Adipocyte (in vitro differentiated cells): ENCODE measurements at regions not wholly inside any gene's neighbourhood (a gene's known extent, or its start where the extent isn't known, plus 50 kb on each side); places are given as distances from the start of the nearest gene placed in this dataset.

Experiments used
- DNase-seq: peaks from one replicate; pipeline ENCODE4 v3.0.0-alpha.2; 2015; ENCODE audit warnings: low read depth
- H3K27me3 ChIP-seq: replicated peaks from 2 replicates; pipeline ENCODE4 v1.7.0; 2013; ENCODE audit warnings: mild to moderate bottlenecking, low read length, moderate library complexity; ENCODE audit not compliant: control insufficient read depth, insufficient read depth
- H3K36me3 ChIP-seq: 2 replicates; pipeline ENCODE4 v1.7.0; 2013; ENCODE audit warnings: low read length, mild to moderate bottlenecking, moderate library complexity; ENCODE audit not compliant: control insufficient read depth, insufficient read depth, severe bottlenecking
- H3K4me1 ChIP-seq: 2 replicates; pipeline ENCODE4 v1.7.0; 2013; ENCODE audit warnings: mild to moderate bottlenecking, low read length, moderate library complexity; ENCODE audit not compliant: control insufficient read depth, insufficient read depth
- H3K4me3 ChIP-seq: 2 replicates; pipeline ENCODE4 v1.7.0; 2013; ENCODE audit warnings: mild to moderate bottlenecking, low read length, moderate library complexity
- H3K9ac ChIP-seq: 2 replicates; pipeline ENCODE4 v1.7.0; 2013; ENCODE audit warnings: mild to moderate bottlenecking, low read length, moderate library complexity
- H3K9me3 ChIP-seq: 2 replicates; pipeline ENCODE4 v1.7.0; 2013; ENCODE audit warnings: mild to moderate bottlenecking, low read length, moderate library complexity; ENCODE audit not compliant: control insufficient read depth

DNA sequence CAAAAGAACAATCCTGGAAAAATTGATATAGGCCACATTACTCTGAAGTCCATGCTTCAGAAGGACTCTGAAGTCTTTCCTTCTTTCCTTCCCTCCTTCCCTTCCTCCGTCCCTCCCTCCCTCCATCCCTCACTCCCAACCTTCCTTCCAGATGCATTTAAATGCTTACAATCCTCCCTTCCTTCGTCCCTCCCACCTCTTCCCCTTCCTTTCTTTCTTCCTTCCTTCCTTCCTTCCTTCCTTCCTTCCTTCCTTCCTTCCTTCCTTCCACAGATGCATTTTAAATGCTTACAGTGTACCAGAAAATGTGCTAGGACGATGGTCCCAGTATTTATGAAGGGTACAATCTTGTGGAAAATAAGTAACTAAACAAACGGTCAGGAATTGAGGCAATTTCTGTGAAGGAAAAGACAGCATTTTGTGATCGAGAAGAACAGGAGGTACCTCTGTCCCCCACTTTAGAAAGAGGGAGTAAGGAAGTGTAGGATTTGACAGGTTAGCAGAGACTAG, 181.3 kb upstream of the TUT7 start:
- Histone ChIP-seq H3K4me1 (peaks cover 6% of the 10 kb centered on the region), H3K9ac (no peak overlapping the region), H3K27me3 (no peaks in the 10 kb centered on the region), H3K4me3 (no peak overlapping the region), H3K9me3 (no peaks in the 10 kb centered on the region), H3K36me3 (no peaks in the 10 kb centered on the region)
- no peak for DNase-seq

GRCh38 chr9:86534572-86535258, 180.5 kb upstream of the TUT7 start:
- Histone ChIP-seq H3K9me3 (no peaks in the 10 kb centered on the region), H3K36me3 (no peaks in the 10 kb centered on the region), H3K4me1 (peaks cover 6% of the 10 kb centered on the region), H3K4me3 (no peak overlapping the region), H3K27me3 (no peaks in the 10 kb centered on the region), H3K9ac (peak overlapping the region; percentile 45)
- DNase-seq, result peak; percentile 97

- Histone ChIP-seq H3K27me3 (peaks cover 4% of the 10 kb centered on the region), H3K4me1 (peaks cover 6% of the 10 kb centered on the region), H3K9ac (no peak overlapping the region), H3K4me3 (no peak overlapping the region), H3K9me3 (no peaks in the 10 kb centered on the region), H3K36me3 (no peaks in the 10 kb centered on the region)
- no peak for DNase-seq
Observed at GRCh38 chr9:86531971-86532640, 177.9 kb upstream of the TUT7 start.

GRCh38 chr9:86531273-86531970, 177.2 kb upstream of the TUT7 start:
- Histone ChIP-seq H3K9me3 (no peaks in the 10 kb centered on the region), H3K4me3 (no peak overlapping the region), H3K9ac (no peak overlapping the region), H3K4me1 (peaks cover 6% of the 10 kb centered on the region), H3K27me3 (peaks cover 6% of the 10 kb centered on the region), H3K36me3 (no peaks in the 10 kb centered on the region)
- no peak for DNase-seq

DNA sequence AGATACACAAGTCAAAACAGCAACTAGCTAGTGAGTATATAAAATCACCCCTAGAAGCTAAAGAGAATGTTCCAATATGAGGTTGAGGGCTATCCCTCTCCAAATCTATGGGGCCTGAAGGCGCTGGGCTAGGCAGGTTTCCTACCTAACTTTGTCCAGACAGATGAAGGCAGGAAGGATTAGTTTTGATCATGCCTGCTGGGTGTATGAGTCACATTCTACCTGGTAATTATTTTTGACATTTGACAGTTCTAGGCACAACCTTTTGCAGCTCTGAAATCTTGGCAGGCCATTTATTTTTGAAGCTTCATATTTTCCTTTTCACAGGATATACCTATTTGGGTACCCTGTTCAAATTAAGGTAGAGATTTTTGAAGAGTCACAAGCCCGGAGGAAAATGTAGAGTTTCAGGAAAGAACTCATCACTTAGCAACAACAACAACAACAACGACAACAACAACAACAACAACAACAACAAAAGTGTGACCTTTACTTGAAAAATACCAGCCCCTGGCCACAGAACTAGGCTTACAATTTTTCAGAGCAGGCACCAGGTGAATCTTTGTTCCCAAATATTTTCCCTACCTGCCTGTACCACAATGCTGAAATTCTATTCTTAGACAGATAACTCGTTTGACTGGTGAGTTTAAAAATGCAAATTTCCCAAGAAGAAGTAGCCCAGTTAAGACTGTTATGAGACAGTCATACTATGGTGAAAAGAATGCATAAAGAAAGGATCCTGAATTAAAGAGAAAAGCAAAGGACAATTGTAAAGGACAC, 175.5 kb upstream of the TUT7 start:
- H3K4me3 ChIP-seq, result no peak overlapping the region
- no peaks in the 10 kb centered on the region for H3K9me3 ChIP-seq
- H3K9ac ChIP-seq, result no peak overlapping the region
- H3K36me3 ChIP-seq, result no peaks in the 10 kb centered on the region
- DNase-seq, result no peak
- peaks cover 6% of the 10 kb centered on the region for H3K27me3 ChIP-seq
- H3K4me1 ChIP-seq, result peaks cover 6% of the 10 kb centered on the region

DNA sequence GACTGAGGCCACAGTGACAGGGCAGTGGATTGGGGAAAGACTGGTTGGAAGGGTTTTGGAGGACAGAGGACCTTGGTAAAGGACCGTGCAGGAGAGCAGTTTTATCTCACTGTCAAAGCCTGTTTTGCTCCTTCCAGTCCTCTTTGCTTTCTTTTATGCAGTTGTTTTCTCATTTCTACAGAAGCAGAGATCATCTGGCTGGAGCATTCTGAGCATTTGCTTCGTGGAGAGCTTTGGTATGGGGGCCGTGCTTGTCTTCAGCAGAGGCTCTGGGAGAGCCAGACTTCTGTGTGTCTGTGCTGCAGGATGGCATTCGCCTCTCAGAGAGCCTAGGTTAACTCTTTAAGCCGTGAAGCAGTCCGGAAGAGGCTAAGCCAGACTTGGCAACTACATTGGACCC, 171.8 kb upstream of the TUT7 start:
- Histone ChIP-seq H3K36me3 (no peaks in the 10 kb centered on the region), H3K9me3 (no peaks in the 10 kb centered on the region), H3K4me1 (no peaks in the 10 kb centered on the region), H3K27me3 (peaks cover 6% of the 10 kb centered on the region), H3K4me3 (no peak overlapping the region), H3K9ac (no peak overlapping the region)
- no peak for DNase-seq

- Histone ChIP-seq H3K4me3 (no peak overlapping the region), H3K9me3 (no peaks in the 10 kb centered on the region), H3K4me1 (no peaks in the 10 kb centered on the region), H3K9ac (no peak overlapping the region), H3K36me3 (no peaks in the 10 kb centered on the region), H3K27me3 (peaks cover 6% of the 10 kb centered on the region)
- DNase-seq, result no peak
Observed at GRCh38 chr9:86525182-86525581, 171.0 kb upstream of the TUT7 start.

GRCh38 chr9:86521977-86522376, 167.8 kb upstream of the TUT7 start:
- H3K36me3 ChIP-seq, result no peaks in the 10 kb centered on the region
- H3K9me3 ChIP-seq, result no peaks in the 10 kb centered on the region
- DNase-seq, result no peak
- peaks cover 1% of the 10 kb centered on the region for H3K27me3 ChIP-seq
- no peak overlapping the region for H3K4me3 ChIP-seq
- H3K9ac ChIP-seq, result no peak overlapping the region
- H3K4me1 ChIP-seq, result peaks cover 6% of the 10 kb centered on the region

DNA sequence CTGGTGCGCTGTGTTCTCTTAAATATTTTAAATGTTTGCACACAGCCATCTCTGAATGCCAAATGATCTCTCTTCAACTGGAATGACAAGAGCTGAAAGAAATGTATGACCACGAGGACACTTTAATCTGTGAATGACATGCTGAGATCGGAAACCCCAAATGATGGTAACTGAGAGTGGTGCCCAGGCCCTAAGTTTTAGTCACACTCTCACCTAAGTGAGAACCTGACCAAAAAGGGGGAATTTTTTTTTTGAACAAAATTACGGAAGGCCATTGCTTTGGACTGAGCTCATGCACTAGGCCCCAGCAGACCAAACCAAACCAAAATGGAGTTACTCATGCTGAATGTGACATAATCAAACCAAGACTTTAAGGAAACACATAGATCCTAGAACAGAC, 167.1 kb upstream of the TUT7 start:
- Histone ChIP-seq H3K9me3 (no peaks in the 10 kb centered on the region), H3K36me3 (no peaks in the 10 kb centered on the region), H3K9ac (no peak overlapping the region), H3K4me3 (no peak overlapping the region), H3K4me1 (peaks cover 6% of the 10 kb centered on the region), H3K27me3 (no peaks in the 10 kb centered on the region)
- DNase-seq, result no peak

DNA sequence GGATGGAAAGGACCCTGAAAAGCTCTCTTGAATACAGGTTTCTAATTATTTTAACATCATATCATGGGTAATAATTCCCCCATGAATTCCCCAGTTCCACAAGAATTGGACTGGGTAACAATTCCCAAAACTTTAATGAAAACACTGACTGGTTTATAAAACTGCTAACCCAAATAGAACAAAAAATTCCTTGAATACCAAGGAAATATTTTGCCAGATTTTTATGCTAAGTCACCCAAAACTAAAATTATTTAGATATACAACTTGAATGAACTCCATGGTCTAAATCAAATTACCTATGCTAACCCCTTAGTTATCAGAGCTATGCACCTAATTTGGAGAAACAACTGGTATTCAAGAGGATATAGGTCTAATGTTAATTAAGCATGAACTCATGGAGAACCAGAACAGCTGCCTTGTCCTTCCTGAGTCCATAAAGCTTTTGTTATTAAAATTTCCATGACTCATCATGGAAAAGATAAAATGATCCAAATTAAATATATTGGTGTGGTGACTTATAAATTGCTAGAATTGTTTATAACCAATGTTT, 164.9 kb upstream of the TUT7 start:
- Histone ChIP-seq H3K27me3 (no peaks in the 10 kb centered on the region), H3K4me1 (peaks cover 6% of the 10 kb centered on the region), H3K36me3 (no peaks in the 10 kb centered on the region), H3K9me3 (no peaks in the 10 kb centered on the region), H3K9ac (no peak overlapping the region), H3K4me3 (no peak overlapping the region)
- peak; percentile 45 for DNase-seq
